Jurkat, Clone E6-1 (cell line): ENCODE measurements at regions not wholly inside any gene's neighbourhood (a gene's known extent, or its start where the extent isn't known, plus 50 kb on each side); places are given as distances from the start of the nearest gene placed in this dataset.

ENCODE experiments used
- DNase-seq: peaks from one replicate; pipeline ENCODE4 v3.0.0-alpha.2; 2011; ENCODE audit warnings: low read depth, low spot score
- H3K4me3 ChIP-seq: 2 replicates; pipeline ENCODE4 v1.5.1; 2011; ENCODE audit warnings: mild to moderate bottlenecking, low read length, control low read depth, moderate library complexity

- no peak for DNase-seq
- no peak overlapping the region for H3K4me3 ChIP-seq
Measured at GRCh38 chr1:22277662-22278061, 134.8 kb upstream of the WNT4 start.

GRCh38 chr1:22279735-22280134 lies 136.8 kb upstream of the WNT4 start:
- DNase-seq, result no peak
- no peak overlapping the region for H3K4me3 ChIP-seq

- no peak overlapping the region for H3K4me3 ChIP-seq
Measured at GRCh38 chr1:22280526-22280925, 137.6 kb upstream of the WNT4 start.

GRCh38 chr1:22281521-22282363 lies 138.8 kb upstream of the WNT4 start:
- no peak for DNase-seq
- H3K4me3 ChIP-seq, result no peak overlapping the region

More at GRCh38 chr1:22280526-22280925, 137.6 kb upstream of the WNT4 start:
- DNase-seq, result no peak

- no peak overlapping the region for H3K4me3 ChIP-seq
- no peak for DNase-seq
Measured at GRCh38 chr1:22282364-22282995, 139.6 kb upstream of the WNT4 start.

- no peak overlapping the region for H3K4me3 ChIP-seq
- no peak for DNase-seq
Measured at GRCh38 chr1:22283596-22283995, 140.7 kb upstream of the WNT4 start.

- no peak overlapping the region for H3K4me3 ChIP-seq
- no peak for DNase-seq
Measured at GRCh38 chr1:22284236-22284635, 141.3 kb upstream of the WNT4 start.

- no peak overlapping the region for H3K4me3 ChIP-seq
- DNase-seq, result no peak
Measured at GRCh38 chr1:22284906-22285548, 142.1 kb upstream of the WNT4 start.

GRCh38 chr1:22285549-22286396 lies 142.9 kb upstream of the WNT4 start:
- no peak for DNase-seq

GRCh38 chr1:22286491-22286890 lies 143.6 kb upstream of the WNT4 start:
- H3K4me3 ChIP-seq, result no peak overlapping the region
- DNase-seq, result no peak

More at GRCh38 chr1:22285549-22286396, 142.9 kb upstream of the WNT4 start:
- no peak overlapping the region for H3K4me3 ChIP-seq

- no peak for DNase-seq
- H3K4me3 ChIP-seq, result no peak overlapping the region
Measured at GRCh38 chr1:22287273-22287672, 144.4 kb upstream of the WNT4 start.

GRCh38 chr1:22287946-22288520 lies 145.1 kb upstream of the WNT4 start:
- H3K4me3 ChIP-seq, result no peak overlapping the region
- DNase-seq, result no peak

- DNase-seq, result no peak
- no peak overlapping the region for H3K4me3 ChIP-seq
Measured at GRCh38 chr1:22288593-22289241, 145.8 kb upstream of the WNT4 start.

- no peak overlapping the region for H3K4me3 ChIP-seq
- DNase-seq, result no peak
Measured at GRCh38 chr1:22289307-22289995, 146.6 kb upstream of the WNT4 start.

- no peak overlapping the region for H3K4me3 ChIP-seq
- no peak for DNase-seq
Measured at GRCh38 chr1:22290157-22290556, 147.3 kb upstream of the WNT4 start.

GRCh38 chr1:22290611-22291010 lies 147.7 kb upstream of the WNT4 start:
- no peak overlapping the region for H3K4me3 ChIP-seq
- DNase-seq, result no peak

GRCh38 chr1:22291057-22291456 lies 148.2 kb upstream of the WNT4 start:
- no peak for DNase-seq
- H3K4me3 ChIP-seq, result no peak overlapping the region

GRCh38 chr1:22291494-22291893 lies 148.6 kb upstream of the WNT4 start:
- DNase-seq, result no peak
- no peak overlapping the region for H3K4me3 ChIP-seq
